ENCODE measurements at regions not wholly inside any gene's neighbourhood (a gene's known extent, or its start where the extent isn't known, plus 50 kb on each side); places are given as distances from the start of the nearest gene placed in this dataset.
A peak's percentile ranks its signal among the peaks of the same experiment; 100 is the strongest.

- Histone ChIP-seq H3K4me1 (no peaks in the 10 kb centered on the region), H3K27me3 (ENCODE audit: low read depth) (peaks cover 58% of the 10 kb centered on the region), H3K27ac (replicated peaks) (no peak overlapping the region), H3K4me3 (no peak overlapping the region), H3K9me3 (replicated peaks) (peaks cover 6% of the 10 kb centered on the region), H3K36me3 (no peaks in the 10 kb centered on the region)
- no peak for TF ChIP-seq CTCF (IDR thresholded peaks at IDR 0.05; ENCODE audit: borderline replicate concordance)
- no peak for DNase-seq
- intact Hi-C loops (cut with micrococcal nuclease): no loop called here
Observed at GRCh38 chr15:61659566-61660190, 400.6 kb downstream of the VPS13C start.

DNA sequence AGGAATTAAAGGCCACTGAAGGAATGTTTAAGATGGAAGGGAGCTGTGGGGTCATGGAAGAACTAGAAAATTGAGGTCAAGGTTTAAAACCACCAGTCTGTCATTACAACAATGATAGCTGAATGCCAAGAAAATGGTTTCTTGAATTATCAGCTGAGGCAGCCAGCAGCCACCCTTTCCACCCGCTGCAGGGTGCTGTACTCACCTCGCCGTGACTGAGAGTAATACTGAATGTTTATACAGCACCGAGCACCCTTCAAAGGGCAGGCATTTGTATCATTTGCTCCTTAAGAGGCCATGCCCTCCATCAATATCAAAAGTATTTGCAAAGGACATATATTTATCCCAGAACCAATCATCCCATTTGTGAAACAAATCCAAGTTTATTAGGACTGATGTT, 402.8 kb downstream of the VPS13C start:
- no peak for TF ChIP-seq CTCF (IDR thresholded peaks at IDR 0.05; ENCODE audit: borderline replicate concordance)
- Histone ChIP-seq H3K27ac (replicated peaks) (no peak overlapping the region), H3K4me3 (no peak overlapping the region), H3K9me3 (replicated peaks) (peaks cover 6% of the 10 kb centered on the region), H3K4me1 (no peaks in the 10 kb centered on the region), H3K36me3 (no peaks in the 10 kb centered on the region), H3K27me3 (ENCODE audit: low read depth) (peaks cover 46% of the 10 kb centered on the region)
- no peak for DNase-seq
- intact Hi-C loops (cut with micrococcal nuclease): no loop called here

- Histone ChIP-seq H3K4me3 (no peak overlapping the region), H3K27me3 (ENCODE audit: low read depth) (peaks cover 36% of the 10 kb centered on the region), H3K4me1 (no peaks in the 10 kb centered on the region), H3K9me3 (replicated peaks) (peaks cover 6% of the 10 kb centered on the region), H3K36me3 (no peaks in the 10 kb centered on the region), H3K27ac (replicated peaks) (no peak overlapping the region)
- intact Hi-C loops (cut with micrococcal nuclease): no loop called here
- no peak for TF ChIP-seq CTCF (IDR thresholded peaks at IDR 0.05; ENCODE audit: borderline replicate concordance)
- no peak for DNase-seq
Observed at GRCh38 chr15:61656391-61656790, 403.9 kb downstream of the VPS13C start.

GRCh38 chr15:61655881-61656280, 404.4 kb downstream of the VPS13C start:
- H3K4me1 ChIP-seq: no peaks in the 10 kb centered on the region
- H3K27ac ChIP-seq (replicated peaks): peak overlapping the region; percentile 56
- no peak overlapping the region for H3K4me3 ChIP-seq
- H3K36me3 ChIP-seq: no peaks in the 10 kb centered on the region
- intact Hi-C loops (cut with micrococcal nuclease): no loop called here
- no peak for TF ChIP-seq CTCF (IDR thresholded peaks at IDR 0.05; ENCODE audit: borderline replicate concordance)
- H3K9me3 ChIP-seq (replicated peaks): peaks cover 6% of the 10 kb centered on the region
- peaks cover 36% of the 10 kb centered on the region for H3K27me3 ChIP-seq (ENCODE audit: low read depth)
- no peak for DNase-seq

- H3K9me3 ChIP-seq (replicated peaks): peaks cover 6% of the 10 kb centered on the region
- peaks cover 36% of the 10 kb centered on the region for H3K27me3 ChIP-seq (ENCODE audit: low read depth)
- intact Hi-C loops (cut with micrococcal nuclease): no loop called here
- H3K36me3 ChIP-seq: no peaks in the 10 kb centered on the region
- no peak overlapping the region for H3K4me3 ChIP-seq
- DNase-seq: peak; percentile 16
- H3K27ac ChIP-seq (replicated peaks): peak overlapping the region; percentile 56
- H3K4me1 ChIP-seq: no peaks in the 10 kb centered on the region
- no peak for TF ChIP-seq CTCF (IDR thresholded peaks at IDR 0.05; ENCODE audit: borderline replicate concordance)
Observed at GRCh38 chr15:61654918-61655317, 405.3 kb downstream of the VPS13C start.

Measured in left ventricle myocardium inferior (tissue), 1 donor.